HEK293 (cell line): ENCODE measurements at regions not wholly inside any gene's neighbourhood (a gene's known extent, or its start where the extent isn't known, plus 50 kb on each side); places are given as distances from the start of the nearest gene placed in this dataset.

Experiments used
- BCL11B ChIP-seq: fragments of 450-650 bp; formaldehyde crosslinking; IDR thresholded peaks from 2 replicates; pipeline ENCODE4 v1.5.1; 2016; ENCODE audit warnings: low read depth, missing biosample characterization, missing genetic modification characterization
- RBAK ChIP-seq: fragments of 450-650 bp; formaldehyde crosslinking; IDR thresholded peaks from 2 replicates; pipeline ENCODE4 v1.5.1; 2016; ENCODE audit warnings: missing biosample characterization, missing genetic modification characterization
- ZNF174 ChIP-seq: fragments of 450-650 bp; formaldehyde crosslinking; IDR thresholded peaks from 2 replicates; pipeline ENCODE4 v1.5.0; 2017; ENCODE audit warnings: missing biosample characterization, mild to moderate bottlenecking, missing genetic modification characterization
- ZNF548 ChIP-seq: fragments of 450-650 bp; formaldehyde crosslinking; IDR thresholded peaks from 2 replicates; pipeline ENCODE4 v1.5.1; 2016; ENCODE audit warnings: missing biosample characterization, missing genetic modification characterization
- TF ChIP-seq, protein P1 (sequence below): fragments of 450-650 bp; formaldehyde crosslinking; IDR thresholded peaks from 2 replicates; pipeline ENCODE4 v1.5.1; 2016; ENCODE audit warnings: missing biosample characterization, missing genetic modification characterization

DNA sequence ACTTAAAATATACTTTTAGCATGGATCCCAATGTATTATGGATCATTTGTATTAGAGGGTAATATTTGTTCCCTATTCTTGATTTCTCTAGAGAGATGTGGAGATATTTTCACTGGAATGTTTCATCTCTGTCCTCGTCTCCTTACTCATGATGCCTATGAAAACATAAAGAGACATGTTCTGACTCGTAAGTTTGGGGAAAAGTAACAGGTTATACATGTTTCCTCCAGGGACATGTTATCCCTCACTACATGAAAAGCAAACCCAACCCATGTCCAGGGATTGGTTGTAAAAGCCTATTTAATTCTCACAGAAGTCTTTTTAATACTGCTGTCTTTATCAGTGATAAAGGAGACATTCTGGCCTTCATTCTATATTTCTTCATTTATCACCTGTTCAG lies 621.4 kb downstream of the GABRG1 start:
- TF ChIP-seq, protein P1, sequence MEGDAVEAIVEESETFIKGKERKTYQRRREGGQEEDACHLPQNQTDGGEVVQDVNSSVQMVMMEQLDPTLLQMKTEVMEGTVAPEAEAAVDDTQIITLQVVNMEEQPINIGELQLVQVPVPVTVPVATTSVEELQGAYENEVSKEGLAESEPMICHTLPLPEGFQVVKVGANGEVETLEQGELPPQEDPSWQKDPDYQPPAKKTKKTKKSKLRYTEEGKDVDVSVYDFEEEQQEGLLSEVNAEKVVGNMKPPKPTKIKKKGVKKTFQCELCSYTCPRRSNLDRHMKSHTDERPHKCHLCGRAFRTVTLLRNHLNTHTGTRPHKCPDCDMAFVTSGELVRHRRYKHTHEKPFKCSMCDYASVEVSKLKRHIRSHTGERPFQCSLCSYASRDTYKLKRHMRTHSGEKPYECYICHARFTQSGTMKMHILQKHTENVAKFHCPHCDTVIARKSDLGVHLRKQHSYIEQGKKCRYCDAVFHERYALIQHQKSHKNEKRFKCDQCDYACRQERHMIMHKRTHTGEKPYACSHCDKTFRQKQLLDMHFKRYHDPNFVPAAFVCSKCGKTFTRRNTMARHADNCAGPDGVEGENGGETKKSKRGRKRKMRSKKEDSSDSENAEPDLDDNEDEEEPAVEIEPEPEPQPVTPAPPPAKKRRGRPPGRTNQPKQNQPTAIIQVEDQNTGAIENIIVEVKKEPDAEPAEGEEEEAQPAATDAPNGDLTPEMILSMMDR, result no peak
- TF ChIP-seq ZNF174, result no peak
- no peak for TF ChIP-seq RBAK (tag by site-specific recombination)
- no peak for TF ChIP-seq BCL11B (tag by site-specific recombination)
- no peak for TF ChIP-seq ZNF548
